Body of pancreas (tissue), 4 donors: ENCODE measurements at regions not wholly inside any gene's neighbourhood (a gene's known extent, or its start where the extent isn't known, plus 50 kb on each side); places are given as distances from the start of the nearest gene placed in this dataset.

Experiments
- CTCF ChIP-seq, 7 experiments: fragments of 450-650 bp in 4 of 7; fragments of 200-600 bp in 3 of 7; sonication (generic) in 3 of 7; IDR thresholded peaks; one replicate each; pipeline ENCODE4 v1.5.1; 2016 to 2019; ENCODE audit warnings: antibody characterized with exemption in 7 of 7
- POLR2A ChIP-seq, 3 donors: fragments of 450-650 bp; IDR thresholded peaks; one replicate each; pipeline ENCODE4 v1.6.1; 2016; ENCODE audit warnings: antibody characterized with exemption in 3 of 3, mild to moderate bottlenecking in 2 of 3

- TF ChIP-seq CTCF (IDR thresholded peaks at IDR 0.05) (no peak), POLR2A (IDR thresholded peaks at IDR 0.05) (no peak)
These were observed 152.8 kb upstream of the DIPK2B start for GRCh38 chrX:45353456-45353855.
